PC-9 (cell line): ENCODE measurements at regions not wholly inside any gene's neighbourhood (a gene's known extent, or its start where the extent isn't known, plus 50 kb on each side); places are given as distances from the start of the nearest gene placed in this dataset.

ENCODE experiments used
- BruUV-seq: library from RNA; stranded (reverse); fragments of 400-500 nt; replicated peaks from 2 replicates; lab custom pipeline; 2021; lab: Mats Ljungman, UMichigan
- CTCF ChIA-PET: fragments of 300-600 bp; sonication (Branson Sonifier 250); formaldehyde crosslinking; loops from one replicate; lab custom pipeline; 2022; ENCODE audit warnings: antibody characterized with exemption; lab: Charles Lee
- POLR2A ChIA-PET: fragments of 300-600 bp; sonication (Branson Sonifier 250); formaldehyde crosslinking; loops from one replicate; lab custom pipeline; 2022; ENCODE audit warnings: antibody characterized with exemption; ENCODE audit not compliant: unreplicated experiment; lab: Charles Lee
- DNase-seq, 2 experiments: peaks; one replicate each; pipeline versions ENCODE4 v3.0.0 to v3.0.0-alpha.2; 2015 to 2022; ENCODE audit warnings: mixed read lengths in 1 of 2
- H2AFZ ChIP-seq: fragments of 200-600 bp; sonication (generic); 2 replicates; pipeline ENCODE4 v1.8.1; 2017; ENCODE audit warnings: antibody characterized with exemption
- H3F3A ChIP-seq: fragments of 200-600 bp; sonication (generic); 2 replicates; pipeline ENCODE4 v1.8.1; 2017; ENCODE audit warnings: antibody characterized with exemption, mild to moderate bottlenecking, low read depth; ENCODE audit not compliant: insufficient read depth
- H3K27ac ChIP-seq: fragments of 200-600 bp; sonication (generic); 2 replicates; pipeline ENCODE4 v1.6.1; 2016; ENCODE audit warnings: mixed run types
- H3K27me3 ChIP-seq: fragments of 200-600 bp; sonication (generic); 2 replicates; pipeline ENCODE4 v1.6.1; 2016; ENCODE audit warnings: low read depth, mixed run types; ENCODE audit not compliant: insufficient read depth
- H3K36me3 ChIP-seq: fragments of 200-600 bp; sonication (generic); 2 replicates; pipeline ENCODE4 v1.6.1; 2016; ENCODE audit warnings: low read depth, mixed run types
- H3K4me1 ChIP-seq: fragments of 200-600 bp; sonication (generic); replicated peaks from 2 replicates; pipeline ENCODE4 v1.6.1; 2016; ENCODE audit warnings: mixed run types; ENCODE audit not compliant: insufficient read depth
- H3K4me2 ChIP-seq: fragments of 200-600 bp; sonication (generic); 2 replicates; pipeline ENCODE4 v1.6.1; 2017; ENCODE audit warnings: mixed run types
- H3K4me3 ChIP-seq: fragments of 200-600 bp; sonication (generic); 2 replicates; pipeline ENCODE4 v1.6.1; 2016; ENCODE audit warnings: mixed run types
- H3K79me2 ChIP-seq: fragments of 200-600 bp; sonication (generic); 2 replicates; pipeline ENCODE4 v1.6.1; 2017; ENCODE audit warnings: low read depth, mixed run types
- H3K9me2 ChIP-seq: fragments of 200-600 bp; sonication (generic); 2 replicates; pipeline ENCODE4 v1.8.1; 2017; ENCODE audit warnings: mild to moderate bottlenecking; ENCODE audit not compliant: insufficient read depth
- H3K9me3 ChIP-seq: fragments of 200-600 bp; sonication (generic); 2 replicates; pipeline ENCODE4 v1.8.1; 2016; ENCODE audit warnings: low read depth; ENCODE audit not compliant: insufficient read depth
- H4K20me1 ChIP-seq: fragments of 200-600 bp; sonication (generic); 2 replicates; pipeline ENCODE4 v1.8.1; 2017; ENCODE audit not compliant: insufficient read depth
- EZH2 ChIP-seq: fragments of 200-600 bp; sonication (generic); IDR thresholded peaks from 2 replicates; pipeline ENCODE4 v1.8.0; 2017; ENCODE audit warnings: antibody characterized with exemption, low read depth
- intact Hi-C: fragments of 100-400 bp; cut with micrococcal nuclease; formaldehyde crosslinking; loops from one replicate; pipeline ENCODE4 v1.10.0; 2022; ENCODE audit not compliant: unreplicated experiment
- TF ChIP-seq, protein P1 (sequence below): fragments of 200-600 bp; sonication (generic); conservative IDR thresholded peaks from 2 replicates; pipeline ENCODE4 v1.6.1; 2017; ENCODE audit warnings: mixed run types, antibody characterized with exemption, mild to moderate bottlenecking, moderate library complexity

DNA sequence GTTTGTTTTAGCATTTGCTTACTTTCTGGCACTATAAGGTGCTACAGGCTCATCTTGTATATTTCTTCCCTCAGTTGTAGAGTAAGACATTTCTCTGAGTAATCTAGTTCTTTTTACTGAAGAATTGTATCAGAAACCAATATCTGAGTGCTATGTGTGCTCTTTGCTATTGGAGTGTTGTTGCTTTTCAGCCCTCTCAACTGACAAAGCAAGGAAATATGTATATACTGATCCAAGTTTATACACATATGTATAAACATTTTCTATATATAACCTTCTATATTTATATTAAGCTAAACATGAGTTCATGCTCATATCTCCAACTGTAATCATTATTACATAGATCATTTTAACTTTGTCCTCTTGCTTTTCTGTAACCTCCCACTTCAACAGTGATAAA is 405.7 kb downstream of the RFPL4B start:
- no peaks in the 10 kb centered on the region for H3K9me2 ChIP-seq
- H3K4me2 ChIP-seq, result no peak overlapping the region
- H3K27ac ChIP-seq, result no peak overlapping the region
- no peaks in the 10 kb centered on the region for H3K27me3 ChIP-seq
- no peaks in the 10 kb centered on the region for H3K79me2 ChIP-seq
- no TSS peak for BruUV-seq
- no peaks in the 10 kb centered on the region for H4K20me1 ChIP-seq
- TF ChIP-seq, protein P1, sequence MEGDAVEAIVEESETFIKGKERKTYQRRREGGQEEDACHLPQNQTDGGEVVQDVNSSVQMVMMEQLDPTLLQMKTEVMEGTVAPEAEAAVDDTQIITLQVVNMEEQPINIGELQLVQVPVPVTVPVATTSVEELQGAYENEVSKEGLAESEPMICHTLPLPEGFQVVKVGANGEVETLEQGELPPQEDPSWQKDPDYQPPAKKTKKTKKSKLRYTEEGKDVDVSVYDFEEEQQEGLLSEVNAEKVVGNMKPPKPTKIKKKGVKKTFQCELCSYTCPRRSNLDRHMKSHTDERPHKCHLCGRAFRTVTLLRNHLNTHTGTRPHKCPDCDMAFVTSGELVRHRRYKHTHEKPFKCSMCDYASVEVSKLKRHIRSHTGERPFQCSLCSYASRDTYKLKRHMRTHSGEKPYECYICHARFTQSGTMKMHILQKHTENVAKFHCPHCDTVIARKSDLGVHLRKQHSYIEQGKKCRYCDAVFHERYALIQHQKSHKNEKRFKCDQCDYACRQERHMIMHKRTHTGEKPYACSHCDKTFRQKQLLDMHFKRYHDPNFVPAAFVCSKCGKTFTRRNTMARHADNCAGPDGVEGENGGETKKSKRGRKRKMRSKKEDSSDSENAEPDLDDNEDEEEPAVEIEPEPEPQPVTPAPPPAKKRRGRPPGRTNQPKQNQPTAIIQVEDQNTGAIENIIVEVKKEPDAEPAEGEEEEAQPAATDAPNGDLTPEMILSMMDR, result no peak
- TF ChIP-seq EZH2, result no peak
- intact Hi-C loops, result no loop called here
- no peak overlapping the region for H2AFZ ChIP-seq
- CTCF ChIA-PET, result interaction anchor here (0.5 kb wide), 1 partner anchor 1209 kb away, joined by 3 read pairs; no protein-coding TSS in a partner anchor
- H3K9me3 ChIP-seq, result no peaks in the 10 kb centered on the region; the same call in 1 of the 2 replicates
- no peaks in the 10 kb centered on the region for H3K4me1 ChIP-seq
- H3F3A ChIP-seq, result no peaks in the 10 kb centered on the region
- no peaks in the 10 kb centered on the region for H3K36me3 ChIP-seq
- no peak overlapping the region for H3K4me3 ChIP-seq
- POLR2A ChIA-PET, result no interaction called here
- no peak for DNase-seq

- H2AFZ ChIP-seq, result no peak overlapping the region
- no peaks in the 10 kb centered on the region for H3F3A ChIP-seq
- H3K27me3 ChIP-seq, result no peaks in the 10 kb centered on the region
- H3K4me2 ChIP-seq, result no peak overlapping the region
- no peak overlapping the region for H3K4me3 ChIP-seq
- CTCF ChIA-PET, result no interaction called here
- H3K9me3 ChIP-seq, result peaks cover 4% of the 10 kb centered on the region
- H3K9me2 ChIP-seq, result no peaks in the 10 kb centered on the region; the same call in 1 of the 2 replicates
- H3K36me3 ChIP-seq, result no peaks in the 10 kb centered on the region
- no peaks in the 10 kb centered on the region for H4K20me1 ChIP-seq
- no peak for DNase-seq
- H3K4me1 ChIP-seq, result no peaks in the 10 kb centered on the region
- H3K27ac ChIP-seq, result no peak overlapping the region
- intact Hi-C loops, result no loop called here
- TF ChIP-seq EZH2, result no peak
- TF ChIP-seq, protein P1, result no peak
- POLR2A ChIA-PET, result interaction anchor here (0.6 kb wide), 1 partner anchor 223 kb away, joined by 3 read pairs; no protein-coding TSS in a partner anchor
- BruUV-seq, result no TSS peak
- no peaks in the 10 kb centered on the region for H3K79me2 ChIP-seq
Observed at GRCh38 chr6:112760831-112761230, 413.7 kb downstream of the RFPL4B start.

GRCh38 chr6:112761740-112762139 is 414.6 kb downstream of the RFPL4B start:
- Histone ChIP-seq H2AFZ (no peak overlapping the region), H3K4me2 (no peak overlapping the region), H3K27me3 (no peaks in the 10 kb centered on the region), H3K4me1 (no peaks in the 10 kb centered on the region), H3K9me3 (peaks cover 9% of the 10 kb centered on the region), H3F3A (no peaks in the 10 kb centered on the region), H4K20me1 (no peaks in the 10 kb centered on the region), H3K4me3 (no peak overlapping the region), H3K36me3 (no peaks in the 10 kb centered on the region), H3K9me2 (no peaks in the 10 kb centered on the region; the same call in 1 of the 2 replicates), H3K27ac (no peak overlapping the region), H3K79me2 (no peaks in the 10 kb centered on the region)
- no peak for DNase-seq
- TF ChIP-seq EZH2, result no peak
- TF ChIP-seq, protein P1, result no peak
- intact Hi-C loops, result no loop called here
- no TSS peak for BruUV-seq
- CTCF ChIA-PET, result no interaction called here
- POLR2A ChIA-PET, result no interaction called here
